Ishikawa (cell line): ENCODE measurements at regions not wholly inside any gene's neighbourhood (a gene's known extent, or its start where the extent isn't known, plus 50 kb on each side); places are given as distances from the start of the nearest gene placed in this dataset.

Source experiments
- CEBPB ChIP-seq: IDR thresholded peaks from 2 replicates; pipeline ENCODE4 v1.6.1; 2012
- EGR1 ChIP-seq: IDR thresholded peaks from 2 replicates; pipeline ENCODE4 v1.6.1; 2012
- EP300 ChIP-seq: IDR thresholded peaks from 2 replicates; pipeline ENCODE4 v1.6.1; 2012; ENCODE audit warnings: borderline replicate concordance
- MAX ChIP-seq: IDR thresholded peaks from 2 replicates; pipeline ENCODE4 v1.6.1; 2012
- RAD21 ChIP-seq: IDR thresholded peaks from 2 replicates; pipeline ENCODE4 v1.6.1; 2012; ENCODE audit warnings: low read depth
- REST ChIP-seq: IDR thresholded peaks from 2 replicates; pipeline ENCODE4 v1.6.1; 2012; ENCODE audit warnings: low read depth, mild to moderate bottlenecking
- TAF1 ChIP-seq: IDR thresholded peaks from 2 replicates; pipeline ENCODE4 v1.6.1; 2012; ENCODE audit warnings: low read depth, mild to moderate bottlenecking
- YY1 ChIP-seq: IDR thresholded peaks from 2 replicates; pipeline ENCODE4 v1.6.1; 2012; ENCODE audit warnings: low read depth

GRCh38 chr4:12716896-12717295, 767.2 kb downstream of the RAB28 start:
- no peak for TF ChIP-seq EP300
- TF ChIP-seq CEBPB: no peak
- TF ChIP-seq RAD21: no peak
- no peak for TF ChIP-seq EGR1
- no peak for TF ChIP-seq YY1
- no peak for TF ChIP-seq TAF1
- no peak for TF ChIP-seq REST
- no peak for TF ChIP-seq MAX
